GM12872 (cell line): ENCODE measurements at regions not wholly inside any gene's neighbourhood (a gene's known extent, or its start where the extent isn't known, plus 50 kb on each side); places are given as distances from the start of the nearest gene placed in this dataset.

Experiments
- TF ChIP-seq, protein P1 (sequence below): IDR thresholded peaks from 3 replicates; pipeline ENCODE4 v1.5.1; 2011; ENCODE audit warnings: low read depth, mild to moderate bottlenecking, low read length, moderate library complexity; ENCODE audit not compliant: insufficient read depth

DNA sequence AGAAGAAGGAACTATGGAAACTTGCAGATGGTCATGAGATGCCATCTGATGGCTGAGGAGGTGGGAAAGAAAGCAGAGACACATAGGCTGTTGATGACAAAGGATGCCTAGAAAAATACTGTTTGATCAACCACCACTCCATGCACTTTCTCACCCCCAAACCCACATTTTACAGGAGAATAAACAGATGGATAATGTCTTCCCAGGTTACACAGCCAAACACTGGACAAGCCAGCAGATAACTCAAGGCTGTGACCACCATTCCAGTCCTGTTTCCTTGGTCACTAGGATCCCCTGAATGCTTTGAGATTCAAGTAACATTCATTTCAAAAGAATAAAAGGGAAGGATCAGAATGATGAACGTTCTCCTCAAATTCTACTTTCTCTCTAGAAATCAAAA lies 733.0 kb upstream of the SOX11 start:
- TF ChIP-seq, protein P1, sequence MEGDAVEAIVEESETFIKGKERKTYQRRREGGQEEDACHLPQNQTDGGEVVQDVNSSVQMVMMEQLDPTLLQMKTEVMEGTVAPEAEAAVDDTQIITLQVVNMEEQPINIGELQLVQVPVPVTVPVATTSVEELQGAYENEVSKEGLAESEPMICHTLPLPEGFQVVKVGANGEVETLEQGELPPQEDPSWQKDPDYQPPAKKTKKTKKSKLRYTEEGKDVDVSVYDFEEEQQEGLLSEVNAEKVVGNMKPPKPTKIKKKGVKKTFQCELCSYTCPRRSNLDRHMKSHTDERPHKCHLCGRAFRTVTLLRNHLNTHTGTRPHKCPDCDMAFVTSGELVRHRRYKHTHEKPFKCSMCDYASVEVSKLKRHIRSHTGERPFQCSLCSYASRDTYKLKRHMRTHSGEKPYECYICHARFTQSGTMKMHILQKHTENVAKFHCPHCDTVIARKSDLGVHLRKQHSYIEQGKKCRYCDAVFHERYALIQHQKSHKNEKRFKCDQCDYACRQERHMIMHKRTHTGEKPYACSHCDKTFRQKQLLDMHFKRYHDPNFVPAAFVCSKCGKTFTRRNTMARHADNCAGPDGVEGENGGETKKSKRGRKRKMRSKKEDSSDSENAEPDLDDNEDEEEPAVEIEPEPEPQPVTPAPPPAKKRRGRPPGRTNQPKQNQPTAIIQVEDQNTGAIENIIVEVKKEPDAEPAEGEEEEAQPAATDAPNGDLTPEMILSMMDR: no peak

GRCh38 chr2:4962419-4962818 lies 729.8 kb upstream of the SOX11 start:
- TF ChIP-seq, protein P1: no peak

- TF ChIP-seq, protein P1: no peak
These were observed 729.1 kb upstream of the SOX11 start for GRCh38 chr2:4963106-4963505.

- TF ChIP-seq, protein P1: no peak
These were observed 728.1 kb upstream of the SOX11 start for GRCh38 chr2:4964001-4964540.

GRCh38 chr2:4964579-4964978 lies 727.6 kb upstream of the SOX11 start:
- TF ChIP-seq, protein P1: no peak

- TF ChIP-seq, protein P1: no peak
These were observed 726.4 kb upstream of the SOX11 start for GRCh38 chr2:4965556-4966320.

DNA sequence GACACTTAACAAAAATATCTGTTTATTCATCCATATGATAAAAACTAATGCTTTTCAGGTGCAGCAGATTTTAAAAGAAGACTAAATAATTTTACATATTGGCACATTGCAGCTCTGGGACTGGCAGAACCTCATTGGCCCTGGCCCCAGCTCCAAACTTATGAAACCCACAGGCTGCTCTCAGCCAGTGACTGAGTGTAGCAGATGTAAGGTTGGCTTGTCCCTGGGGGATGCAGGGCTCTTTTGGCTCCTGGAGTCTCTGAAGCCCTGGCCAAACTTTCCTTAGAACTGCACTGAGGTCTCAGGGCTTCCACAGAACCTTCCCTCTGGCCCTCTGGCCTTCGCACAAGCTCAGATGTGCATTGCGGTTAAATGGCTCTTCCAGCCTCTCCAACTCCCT lies 725.0 kb upstream of the SOX11 start:
- TF ChIP-seq, protein P1: no peak
